HCT116 (cell line): ENCODE measurements at regions not wholly inside any gene's neighbourhood (a gene's known extent, or its start where the extent isn't known, plus 50 kb on each side); places are given as distances from the start of the nearest gene placed in this dataset.

Experiments used
- ATAC-seq: fragments of 200-7000 bp; cut with Tn5 transposase; 2 replicates; pipeline ENCODE4 v1.9.1; 2020; ENCODE audit warnings: mild to moderate bottlenecking, moderate library complexity
- BruUV-seq: library from RNA; stranded (reverse); fragments of 400-500 nt; replicated peaks from 2 replicates; lab custom pipeline; 2021; lab: Mats Ljungman, UMichigan
- CTCF ChIA-PET: fragments of 300-600 bp; sonication (Branson Sonifier 250); formaldehyde crosslinking; loops from one replicate; lab custom pipeline; 2021; ENCODE audit warnings: antibody characterized with exemption; lab: Charles Lee
- POLR2A ChIA-PET: fragments of 300-600, 350-600 bp; sonication (Branson Sonifier 250); formaldehyde crosslinking; loops from one replicate; lab custom pipeline; 2021; ENCODE audit warnings: antibody characterized with exemption; lab: Charles Lee
- RAD21 ChIA-PET, 2 experiments: fragments of 300-600 bp; sonication (Branson Sonifier 250); formaldehyde crosslinking; loops; one replicate each; lab custom pipeline; 2023; ENCODE audit warnings: low total read pairs in 2 of 2; ENCODE audit not compliant: uncharacterized antibody in 2 of 2, unreplicated experiment in 2 of 2, low non-redundant PET in 1 of 2; lab: Charles Lee
- DNase-seq: peaks from one replicate; pipeline ENCODE4 v3.0.0-alpha.2; 2010; ENCODE audit warnings: low read depth, low spot score
- H2AFZ ChIP-seq: fragments of 200-600 bp; shearing (Covaris generic), sonication (generic); 2 replicates; pipeline ENCODE4 v1.6.1; 2017; ENCODE audit warnings: low read depth, mixed run types, mixed read lengths, antibody characterized with exemption, low read length; ENCODE audit not compliant: poor library complexity, severe bottlenecking
- H3K27ac ChIP-seq: 2 replicates; pipeline ENCODE4 v1.5.1; 2012; ENCODE audit warnings: low read depth, low read length
- H3K27me3 ChIP-seq: fragments of 200-600 bp; sonication (generic); 2 replicates; pipeline ENCODE4 v1.6.1; 2016; ENCODE audit warnings: mixed run types, low read length, mixed read lengths; ENCODE audit not compliant: insufficient read depth
- H3K36me3 ChIP-seq, 2 experiments: fragments of 200-500 bp in 1 of 2; fragments of 200-600 bp in 1 of 2; sonication (Bioruptor generic) in 1 of 2; sonication (generic) in 1 of 2; 2 replicates each; pipeline versions ENCODE4 v1.5.1 to v1.6.1; 2014 to 2016; ENCODE audit warnings: low read length in 2 of 2, inconsistent platforms in 1 of 2, mixed read lengths in 1 of 2, mixed run types in 1 of 2; ENCODE audit not compliant: insufficient read depth in 2 of 2, control insufficient read depth in 1 of 2
- H3K4me1 ChIP-seq, 2 experiments: fragments of 200-600 bp in 1 of 2; sonication (generic) in 1 of 2; 2 replicates each; pipeline versions ENCODE4 v1.5.1 to v1.6.1; 2012 to 2017; ENCODE audit warnings: low read length in 2 of 2, inconsistent platforms in 1 of 2, mild to moderate bottlenecking in 1 of 2, mixed read lengths in 1 of 2, mixed run types in 1 of 2, moderate library complexity in 1 of 2; ENCODE audit not compliant: insufficient read depth in 2 of 2, control insufficient read depth in 1 of 2
- H3K4me2 ChIP-seq: fragments of 200-600 bp; sonication (generic); 2 replicates; pipeline ENCODE4 v1.6.1; 2017; ENCODE audit warnings: mixed run types, low read length, mixed read lengths
- H3K4me3 ChIP-seq, 2 experiments: fragments of 200-600 bp in 1 of 2; sonication (generic) in 1 of 2; replicated peaks in 1 of 2; 2 replicates each; pipeline ENCODE4 v1.5.1; 2011 to 2016; ENCODE audit warnings: low read length in 2 of 2, control low read depth in 1 of 2, low read depth in 1 of 2, mild to moderate bottlenecking in 1 of 2, mixed read lengths in 1 of 2, mixed run types in 1 of 2
- H3K79me2 ChIP-seq: fragments of 200-600 bp; sonication (generic); 2 replicates; pipeline ENCODE4 v1.6.1; 2017; ENCODE audit warnings: mild to moderate bottlenecking, mixed run types, low read length, moderate library complexity, mixed read lengths; ENCODE audit not compliant: insufficient read depth
- H3K9ac ChIP-seq: fragments of 200-600 bp; sonication (generic); 2 replicates; pipeline ENCODE4 v1.6.1; 2016; ENCODE audit warnings: low read length, mixed read lengths
- H3K9me2 ChIP-seq: fragments of 200-600 bp; sonication (generic), shearing (Covaris generic); 2 replicates; pipeline ENCODE4 v1.6.1; 2017; ENCODE audit warnings: mixed run types, mild to moderate bottlenecking, moderate library complexity; ENCODE audit not compliant: insufficient read depth
- H3K9me3 ChIP-seq, 2 experiments: fragments of 200-500 bp in 1 of 2; fragments of 200-600 bp in 1 of 2; sonication (Bioruptor generic) in 1 of 2; sonication (generic) in 1 of 2; 2 replicates each; pipeline ENCODE4 v1.6.1; 2014 to 2017; ENCODE audit warnings: low read length in 2 of 2, mixed read lengths in 2 of 2, inconsistent platforms in 1 of 2, low read depth in 1 of 2, mild to moderate bottlenecking in 1 of 2, mixed run types in 1 of 2, moderate library complexity in 1 of 2; ENCODE audit not compliant: control insufficient read depth in 1 of 2, insufficient read depth in 1 of 2
- H4K20me1 ChIP-seq: fragments of 200-600 bp; sonication (generic), shearing (Covaris generic); 2 replicates; pipeline ENCODE4 v1.6.1; 2017; ENCODE audit warnings: mixed run types, mild to moderate bottlenecking, moderate library complexity; ENCODE audit not compliant: insufficient read depth
- CBX3 ChIP-seq: IDR thresholded peaks from 2 replicates; pipeline ENCODE4 v1.6.1; 2012; ENCODE audit warnings: low read depth
- CEBPB ChIP-seq: IDR thresholded peaks from 2 replicates; pipeline ENCODE4 v1.6.1; 2012; ENCODE audit warnings: low read depth
- EGR1 ChIP-seq: IDR thresholded peaks from 2 replicates; pipeline ENCODE4 v1.6.1; 2012; ENCODE audit warnings: low read depth
- EZH2 ChIP-seq: fragments of 200-600 bp; sonication (generic); IDR thresholded peaks from 2 replicates; pipeline ENCODE4 v1.6.1; 2017; ENCODE audit warnings: antibody characterized with exemption, mixed run types
- FOSL1 ChIP-seq: IDR thresholded peaks from 2 replicates; pipeline ENCODE4 v1.6.1; 2012; ENCODE audit warnings: low read depth
- JUND ChIP-seq: IDR thresholded peaks from 2 replicates; pipeline ENCODE4 v1.6.1; 2012
- POLR2A ChIP-seq: IDR thresholded peaks from 2 replicates; pipeline ENCODE4 v1.7.0; 2011; ENCODE audit warnings: borderline replicate concordance; ENCODE audit not compliant: insufficient read depth, insufficient read length; ENCODE audit errors: extremely low read depth
- RAD21 ChIP-seq: IDR thresholded peaks from 2 replicates; pipeline ENCODE4 v1.6.1; 2012; ENCODE audit warnings: low read depth, mild to moderate bottlenecking
- SP1 ChIP-seq: IDR thresholded peaks from 2 replicates; pipeline ENCODE4 v1.6.1; 2012; ENCODE audit warnings: low read depth
- SRF ChIP-seq: IDR thresholded peaks from 2 replicates; pipeline ENCODE4 v1.6.1; 2012; ENCODE audit warnings: low read depth
- TCF7L2 ChIP-seq: IDR thresholded peaks from 2 replicates; pipeline ENCODE4 v1.7.0; 2011; ENCODE audit warnings: borderline replicate concordance, inconsistent platforms; ENCODE audit not compliant: insufficient read depth, insufficient read length; ENCODE audit errors: extremely low read depth
- YY1 ChIP-seq: IDR thresholded peaks from 2 replicates; pipeline ENCODE4 v1.6.1; 2011; ENCODE audit warnings: low read length, low read depth, moderate library complexity, mild to moderate bottlenecking; ENCODE audit not compliant: insufficient replicate concordance; ENCODE audit errors: extremely low read depth
- ZFX ChIP-seq: fragments of 450-650 bp; IDR thresholded peaks from 2 replicates; pipeline ENCODE4 v1.6.1; 2017
- intact Hi-C: fragments of 100-400 bp; cut with micrococcal nuclease; formaldehyde crosslinking; loops from 2 replicates; pipeline ENCODE4 v1.10.0; 2022
- TF ChIP-seq, protein P1 (sequence below): IDR thresholded peaks from 2 replicates; pipeline ENCODE4 v1.6.1; 2012
- TF ChIP-seq, protein P2 (sequence below): IDR thresholded peaks from 2 replicates; pipeline ENCODE4 v1.6.1; 2011; ENCODE audit warnings: mild to moderate bottlenecking, low read length, moderate library complexity; ENCODE audit not compliant: insufficient replicate concordance; ENCODE audit errors: extremely low read depth

DNA sequence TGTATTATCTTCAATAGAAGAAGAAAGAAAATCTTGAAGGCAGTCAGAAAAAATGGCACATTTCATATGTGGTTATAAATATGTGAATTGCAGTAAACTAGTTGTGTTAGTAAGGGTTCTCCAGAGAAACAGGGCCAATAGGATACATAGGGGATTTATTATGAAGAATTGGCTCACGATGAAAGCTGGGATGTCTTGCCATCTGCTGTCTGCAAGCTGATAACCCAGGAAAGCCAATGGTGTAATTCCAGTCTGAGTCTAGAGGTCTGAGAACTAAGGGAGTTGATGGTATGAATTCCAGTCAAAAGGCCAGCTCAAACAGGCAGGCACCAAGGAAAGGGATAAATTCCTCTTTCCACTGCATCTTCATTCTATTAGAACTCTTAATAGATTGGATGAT, 362.4 kb downstream of the KCNJ3 start:
- Histone ChIP-seq H3K9ac (no peak overlapping the region), H2AFZ (no peak overlapping the region), H3K27me3 (no peaks in the 10 kb centered on the region), H3K4me1 (no peaks in the 10 kb centered on the region), H3K79me2 (no peaks in the 10 kb centered on the region), H3K9me3 (peaks cover 0 to 5% of the 10 kb centered on the region in 2 experiments; a peak in 1 of 4 replicates), H3K9me2 (no peaks in the 10 kb centered on the region), H3K4me3 (no peak overlapping the region), H3K27ac (no peak overlapping the region), H3K4me2 (no peak overlapping the region), H4K20me1 (no peaks in the 10 kb centered on the region), H3K36me3 (no peaks in the 10 kb centered on the region)
- ChIA-PET CTCF (no interaction called here), POLR2A (no interaction called here), RAD21 (no interaction called here)
- intact Hi-C loops: no loop called here
- TF ChIP-seq POLR2A (no peak), FOSL1 (no peak), SP1 (no peak), EGR1 (no peak)
- TF ChIP-seq, protein P1, sequence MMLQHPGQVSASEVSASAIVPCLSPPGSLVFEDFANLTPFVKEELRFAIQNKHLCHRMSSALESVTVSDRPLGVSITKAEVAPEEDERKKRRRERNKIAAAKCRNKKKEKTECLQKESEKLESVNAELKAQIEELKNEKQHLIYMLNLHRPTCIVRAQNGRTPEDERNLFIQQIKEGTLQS: no peak
- no TSS peak for BruUV-seq
- no peak for ATAC-seq
- DNase-seq: no peak

DNA sequence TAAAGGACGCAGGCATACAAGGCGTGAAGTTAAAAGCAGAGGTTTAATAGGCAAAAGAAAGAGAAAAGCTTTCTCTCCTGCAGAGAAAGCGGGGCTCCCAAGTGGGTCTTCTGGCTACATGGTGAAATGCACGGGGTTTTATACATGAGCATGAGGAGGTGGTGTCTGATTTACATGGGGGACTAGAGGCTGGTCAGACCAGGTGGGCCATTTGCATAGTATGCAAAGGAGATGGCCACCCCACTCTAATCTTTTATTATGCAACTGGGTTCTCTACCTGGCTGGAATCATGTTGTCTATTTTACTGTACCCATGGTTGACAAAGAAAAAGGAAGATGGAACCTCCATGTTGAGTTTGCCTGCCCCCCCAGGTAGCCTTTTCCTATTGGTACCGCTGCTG, 356.2 kb downstream of the KCNJ3 start:
- Histone ChIP-seq H3K4me2 (no peak overlapping the region), H3K9me3 (peaks cover 0 to under 1% of the 10 kb centered on the region in 2 experiments; a peak in 1 of 4 replicates), H3K79me2 (no peaks in the 10 kb centered on the region), H4K20me1 (no peaks in the 10 kb centered on the region), H3K9ac (no peak overlapping the region), H3K4me1 (no peaks in the 10 kb centered on the region), H3K27ac (no peak overlapping the region), H3K4me3 (no peak overlapping the region), H3K9me2 (no peaks in the 10 kb centered on the region), H2AFZ (no peak overlapping the region), H3K36me3 (no peaks in the 10 kb centered on the region), H3K27me3 (no peaks in the 10 kb centered on the region)
- CTCF ChIA-PET: no interaction called here
- ATAC-seq (no peak), DNase-seq (no peak)
- BruUV-seq: no TSS peak
- RAD21 ChIA-PET: no interaction called here
- intact Hi-C loops: no loop called here
- POLR2A ChIA-PET: no interaction called here
- TF ChIP-seq EZH2 (no peak), SP1 (no peak), FOSL1 (no peak), TCF7L2 (no peak), RAD21 (no peak), JUND (no peak), ZFX (no peak), CEBPB (no peak), SRF (no peak), CBX3 (no peak), YY1 (no peak)
- TF ChIP-seq, protein P1: no peak
- TF ChIP-seq, protein P2, sequence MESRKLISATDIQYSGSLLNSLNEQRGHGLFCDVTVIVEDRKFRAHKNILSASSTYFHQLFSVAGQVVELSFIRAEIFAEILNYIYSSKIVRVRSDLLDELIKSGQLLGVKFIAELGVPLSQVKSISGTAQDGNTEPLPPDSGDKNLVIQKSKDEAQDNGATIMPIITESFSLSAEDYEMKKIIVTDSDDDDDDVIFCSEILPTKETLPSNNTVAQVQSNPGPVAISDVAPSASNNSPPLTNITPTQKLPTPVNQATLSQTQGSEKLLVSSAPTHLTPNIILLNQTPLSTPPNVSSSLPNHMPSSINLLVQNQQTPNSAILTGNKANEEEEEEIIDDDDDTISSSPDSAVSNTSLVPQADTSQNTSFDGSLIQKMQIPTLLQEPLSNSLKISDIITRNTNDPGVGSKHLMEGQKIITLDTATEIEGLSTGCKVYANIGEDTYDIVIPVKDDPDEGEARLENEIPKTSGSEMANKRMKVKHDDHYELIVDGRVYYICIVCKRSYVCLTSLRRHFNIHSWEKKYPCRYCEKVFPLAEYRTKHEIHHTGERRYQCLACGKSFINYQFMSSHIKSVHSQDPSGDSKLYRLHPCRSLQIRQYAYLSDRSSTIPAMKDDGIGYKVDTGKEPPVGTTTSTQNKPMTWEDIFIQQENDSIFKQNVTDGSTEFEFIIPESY: no peak
